ENCODE measurements at regions not wholly inside any gene's neighbourhood (a gene's known extent, or its start where the extent isn't known, plus 50 kb on each side); places are given as distances from the start of the nearest gene placed in this dataset.
A peak's percentile ranks its signal among the peaks of the same experiment; 100 is the strongest.

- no CpG with 5 or more reads among the region's 2 CpGs for WGBS (ENCODE audit: insufficient coverage, insufficient read length)
- no peak overlapping the region for H3K27ac ChIP-seq (ENCODE audit: low read length)
- H3K4me1 ChIP-seq (ENCODE audit: control insufficient read depth, insufficient read depth, low read length) = no peaks in the 10 kb centered on the region
- no peaks in the 10 kb centered on the region for H3K36me3 ChIP-seq (ENCODE audit: control insufficient read depth, insufficient read depth, low read length)
- no peaks in the 10 kb centered on the region for H3K9me3 ChIP-seq (ENCODE audit: control insufficient read depth, insufficient read depth, low read length)
- no peak for DNase-seq (ENCODE audit: low read depth, low spot score)
- no peaks in the 10 kb centered on the region for H3K27me3 ChIP-seq (ENCODE audit: control insufficient read depth, insufficient read depth, low read length)
- H3K4me3 ChIP-seq (ENCODE audit: low read length) = no peak overlapping the region
Observed at GRCh38 chr4:31548823-31549222, 828.7 kb downstream of the PCDH7 start.

GRCh38 chr4:31549256-31549655, 829.1 kb downstream of the PCDH7 start:
- no peak overlapping the region for H3K27ac ChIP-seq (ENCODE audit: low read length)
- H3K4me1 ChIP-seq (ENCODE audit: control insufficient read depth, insufficient read depth, low read length) = no peaks in the 10 kb centered on the region
- H3K27me3 ChIP-seq (ENCODE audit: control insufficient read depth, insufficient read depth, low read length) = no peaks in the 10 kb centered on the region
- no peak for DNase-seq (ENCODE audit: low read depth, low spot score)
- WGBS (ENCODE audit: insufficient coverage, insufficient read length) = no CpG with 5 or more reads among the region's 1 CpG
- H3K4me3 ChIP-seq (ENCODE audit: low read length) = no peak overlapping the region
- no peaks in the 10 kb centered on the region for H3K9me3 ChIP-seq (ENCODE audit: control insufficient read depth, insufficient read depth, low read length)
- no peaks in the 10 kb centered on the region for H3K36me3 ChIP-seq (ENCODE audit: control insufficient read depth, insufficient read depth, low read length)

- Histone ChIP-seq H3K27me3 (ENCODE audit: control insufficient read depth, insufficient read depth, low read length) (no peaks in the 10 kb centered on the region), H3K36me3 (ENCODE audit: control insufficient read depth, insufficient read depth, low read length) (no peaks in the 10 kb centered on the region), H3K27ac (ENCODE audit: low read length) (no peak overlapping the region), H3K9me3 (ENCODE audit: control insufficient read depth, insufficient read depth, low read length) (no peaks in the 10 kb centered on the region), H3K4me3 (ENCODE audit: low read length) (no peak overlapping the region), H3K4me1 (ENCODE audit: control insufficient read depth, insufficient read depth, low read length) (no peaks in the 10 kb centered on the region)
- WGBS (ENCODE audit: insufficient coverage, insufficient read length) = no CpG with 5 or more reads among the region's 2 CpGs
- no peak for DNase-seq (ENCODE audit: low read depth, low spot score)
Observed at GRCh38 chr4:31557437-31557836, 837.3 kb downstream of the PCDH7 start.

- 0 out of 2 replicates have a peak, but pooled peaks cover 1% of the 10 kb centered on the region for H3K4me1 ChIP-seq (ENCODE audit: control insufficient read depth, insufficient read depth, low read length)
- H3K4me3 ChIP-seq (ENCODE audit: low read length) = no peak overlapping the region
- no peaks in the 10 kb centered on the region for H3K27me3 ChIP-seq (ENCODE audit: control insufficient read depth, insufficient read depth, low read length)
Observed at GRCh38 chr4:31573554-31573953, 853.4 kb downstream of the PCDH7 start.

GRCh38 chr4:31575504-31575903, 855.3 kb downstream of the PCDH7 start:
- no peak overlapping the region for H3K4me3 ChIP-seq (ENCODE audit: low read length)
- peak; percentile 7 for DNase-seq (ENCODE audit: low read depth, low spot score)
- peaks cover 1% of the 10 kb centered on the region; the same call in 1 of the 2 replicates for H3K4me1 ChIP-seq (ENCODE audit: control insufficient read depth, insufficient read depth, low read length)
- no peak overlapping the region for H3K27ac ChIP-seq (ENCODE audit: low read length)
- H3K27me3 ChIP-seq (ENCODE audit: control insufficient read depth, insufficient read depth, low read length) = no peaks in the 10 kb centered on the region
- no peaks in the 10 kb centered on the region for H3K36me3 ChIP-seq (ENCODE audit: control insufficient read depth, insufficient read depth, low read length)
- no CpG with 5 or more reads among the region's 2 CpGs for WGBS (ENCODE audit: insufficient coverage, insufficient read length)
- no peaks in the 10 kb centered on the region for H3K9me3 ChIP-seq (ENCODE audit: control insufficient read depth, insufficient read depth, low read length)

More at GRCh38 chr4:31573554-31573953, 853.4 kb downstream of the PCDH7 start:
- no peak for DNase-seq (ENCODE audit: low read depth, low spot score)
- Histone ChIP-seq H3K27ac (ENCODE audit: low read length) (no peak overlapping the region), H3K9me3 (ENCODE audit: control insufficient read depth, insufficient read depth, low read length) (no peaks in the 10 kb centered on the region), H3K36me3 (ENCODE audit: control insufficient read depth, insufficient read depth, low read length) (no peaks in the 10 kb centered on the region)
- WGBS (ENCODE audit: insufficient coverage, insufficient read length) = no CpG with 5 or more reads among the region's 5 CpGs

- H3K4me3 ChIP-seq (ENCODE audit: low read length) = no peak overlapping the region
- no peaks in the 10 kb centered on the region for H3K9me3 ChIP-seq (ENCODE audit: control insufficient read depth, insufficient read depth, low read length)
- no peak overlapping the region for H3K27ac ChIP-seq (ENCODE audit: low read length)
- no CpG with 5 or more reads among the region's 1 CpG for WGBS (ENCODE audit: insufficient coverage, insufficient read length)
- no peaks in the 10 kb centered on the region for H3K36me3 ChIP-seq (ENCODE audit: control insufficient read depth, insufficient read depth, low read length)
- H3K27me3 ChIP-seq (ENCODE audit: control insufficient read depth, insufficient read depth, low read length) = no peaks in the 10 kb centered on the region
- no peak for DNase-seq (ENCODE audit: low read depth, low spot score)
- H3K4me1 ChIP-seq (ENCODE audit: control insufficient read depth, insufficient read depth, low read length) = no peaks in the 10 kb centered on the region; the same call in 1 of the 2 replicates
Observed at GRCh38 chr4:31580843-31581242, 860.7 kb downstream of the PCDH7 start.

GRCh38 chr4:31585503-31585902, 865.3 kb downstream of the PCDH7 start:
- WGBS (ENCODE audit: insufficient coverage, insufficient read length) = no CpG with 5 or more reads among the region's 2 CpGs
- no peak overlapping the region for H3K27ac ChIP-seq (ENCODE audit: low read length)
- no peaks in the 10 kb centered on the region for H3K9me3 ChIP-seq (ENCODE audit: control insufficient read depth, insufficient read depth, low read length)

GRCh38 chr4:31592293-31592692, 872.1 kb downstream of the PCDH7 start:
- no CpG with 5 or more reads among the region's 2 CpGs for WGBS (ENCODE audit: insufficient coverage, insufficient read length)
- H3K27me3 ChIP-seq (ENCODE audit: control insufficient read depth, insufficient read depth, low read length) = no peaks in the 10 kb centered on the region
- DNase-seq (ENCODE audit: low read depth, low spot score) = no peak
- H3K4me1 ChIP-seq (ENCODE audit: control insufficient read depth, insufficient read depth, low read length) = no peaks in the 10 kb centered on the region
- no peaks in the 10 kb centered on the region for H3K36me3 ChIP-seq (ENCODE audit: control insufficient read depth, insufficient read depth, low read length)
- H3K4me3 ChIP-seq (ENCODE audit: low read length) = no peak overlapping the region
- no peak overlapping the region for H3K27ac ChIP-seq (ENCODE audit: low read length)
- no peaks in the 10 kb centered on the region for H3K9me3 ChIP-seq (ENCODE audit: control insufficient read depth, insufficient read depth, low read length)

More at GRCh38 chr4:31585503-31585902, 865.3 kb downstream of the PCDH7 start:
- H3K27me3 ChIP-seq (ENCODE audit: control insufficient read depth, insufficient read depth, low read length) = no peaks in the 10 kb centered on the region
- no peaks in the 10 kb centered on the region for H3K4me1 ChIP-seq (ENCODE audit: control insufficient read depth, insufficient read depth, low read length)
- H3K36me3 ChIP-seq (ENCODE audit: control insufficient read depth, insufficient read depth, low read length) = no peaks in the 10 kb centered on the region
- H3K4me3 ChIP-seq (ENCODE audit: low read length) = no peak overlapping the region
- DNase-seq (ENCODE audit: low read depth, low spot score) = no peak

GRCh38 chr4:31595496-31595895, 875.3 kb downstream of the PCDH7 start:
- Histone ChIP-seq H3K4me1 (ENCODE audit: control insufficient read depth, insufficient read depth, low read length) (no peaks in the 10 kb centered on the region; the same call in 1 of the 2 replicates), H3K4me3 (ENCODE audit: low read length) (no peak overlapping the region), H3K27me3 (ENCODE audit: control insufficient read depth, insufficient read depth, low read length) (no peaks in the 10 kb centered on the region), H3K9me3 (ENCODE audit: control insufficient read depth, insufficient read depth, low read length) (no peaks in the 10 kb centered on the region), H3K27ac (ENCODE audit: low read length) (no peak overlapping the region), H3K36me3 (ENCODE audit: control insufficient read depth, insufficient read depth, low read length) (no peaks in the 10 kb centered on the region)
- WGBS (ENCODE audit: insufficient coverage, insufficient read length) = no CpG with 5 or more reads among the region's 2 CpGs
- DNase-seq (ENCODE audit: low read depth, low spot score) = no peak

- DNase-seq (ENCODE audit: low read depth, low spot score) = no peak
- no peak overlapping the region for H3K27ac ChIP-seq (ENCODE audit: low read length)
- WGBS (ENCODE audit: insufficient coverage, insufficient read length) = no CpG with 5 or more reads among the region's 3 CpGs
- no peaks in the 10 kb centered on the region; the same call in 1 of the 2 replicates for H3K4me1 ChIP-seq (ENCODE audit: control insufficient read depth, insufficient read depth, low read length)
- H3K4me3 ChIP-seq (ENCODE audit: low read length) = no peak overlapping the region
- H3K36me3 ChIP-seq (ENCODE audit: control insufficient read depth, insufficient read depth, low read length) = no peaks in the 10 kb centered on the region
- H3K27me3 ChIP-seq (ENCODE audit: control insufficient read depth, insufficient read depth, low read length) = no peaks in the 10 kb centered on the region
- no peaks in the 10 kb centered on the region for H3K9me3 ChIP-seq (ENCODE audit: control insufficient read depth, insufficient read depth, low read length)
Observed at GRCh38 chr4:31598639-31599038, 878.5 kb downstream of the PCDH7 start.

GRCh38 chr4:31601793-31602192, 881.6 kb downstream of the PCDH7 start:
- H3K27me3 ChIP-seq (ENCODE audit: control insufficient read depth, insufficient read depth, low read length) = no peaks in the 10 kb centered on the region
- no peak overlapping the region for H3K4me3 ChIP-seq (ENCODE audit: low read length)
- H3K4me1 ChIP-seq (ENCODE audit: control insufficient read depth, insufficient read depth, low read length) = no peaks in the 10 kb centered on the region; the same call in 1 of the 2 replicates
- no peaks in the 10 kb centered on the region for H3K9me3 ChIP-seq (ENCODE audit: control insufficient read depth, insufficient read depth, low read length)
- no peak overlapping the region for H3K27ac ChIP-seq (ENCODE audit: low read length)
- H3K36me3 ChIP-seq (ENCODE audit: control insufficient read depth, insufficient read depth, low read length) = no peaks in the 10 kb centered on the region
- no peak for DNase-seq (ENCODE audit: low read depth, low spot score)

Measured in iPS DF 6.9 (cell line).